DOHH2 (cell line): ENCODE measurements at regions not wholly inside any gene's neighbourhood (a gene's known extent, or its start where the extent isn't known, plus 50 kb on each side); places are given as distances from the start of the nearest gene placed in this dataset.
"Not testable (repeated sequence)": the region's sequence is repeated elsewhere in the genome, so short reads cannot be mapped to it uniquely, and the experiment has no call there.

ENCODE experiments used
- H3F3A ChIP-seq: fragments of 200-600 bp; sonication (generic), shearing (Covaris generic); 2 replicates; pipeline ENCODE4 v1.6.0; 2016; ENCODE audit warnings: antibody characterized with exemption, mild to moderate bottlenecking; ENCODE audit not compliant: control insufficient read depth, insufficient read depth
- H3K27ac ChIP-seq: fragments of 200-600 bp; sonication (generic); 2 replicates; pipeline ENCODE4 v1.5.1; 2014; ENCODE audit warnings: low read depth, mild to moderate bottlenecking, low read length, moderate library complexity
- H3K27me3 ChIP-seq: fragments of 200-600 bp; sonication (generic); 2 replicates; pipeline ENCODE4 v1.6.1; 2014; ENCODE audit warnings: mild to moderate bottlenecking, low read length, mixed read lengths; ENCODE audit not compliant: control insufficient read depth
- H3K36me3 ChIP-seq: fragments of 200-600 bp; sonication (generic); 2 replicates; pipeline ENCODE4 v1.6.1; 2014; ENCODE audit warnings: mild to moderate bottlenecking, low read length, moderate library complexity, mixed read lengths; ENCODE audit not compliant: control insufficient read depth
- H3K4me1 ChIP-seq: fragments of 200-600 bp; sonication (generic); 2 replicates; pipeline ENCODE4 v1.6.1; 2014; ENCODE audit warnings: mild to moderate bottlenecking, low read length, mixed read lengths; ENCODE audit not compliant: control insufficient read depth
- H3K4me2 ChIP-seq: fragments of 200-600 bp; sonication (generic); 2 replicates; pipeline ENCODE4 v1.6.0; 2014; ENCODE audit warnings: mild to moderate bottlenecking, low read length, moderate library complexity
- H3K4me3 ChIP-seq: fragments of 200-600 bp; sonication (generic); 2 replicates; pipeline ENCODE4 v1.5.1; 2014; ENCODE audit warnings: mild to moderate bottlenecking, low read length, mixed read lengths
- H3K79me2 ChIP-seq: fragments of 200-600 bp; sonication (generic); 2 replicates; pipeline ENCODE4 v1.6.1; 2014; ENCODE audit warnings: mild to moderate bottlenecking, low read length, mixed read lengths; ENCODE audit not compliant: control insufficient read depth
- H3K9me2 ChIP-seq: fragments of 200-600 bp; sonication (generic); replicated peaks from 2 replicates; pipeline ENCODE4 v1.6.1; 2014; ENCODE audit warnings: mild to moderate bottlenecking, low read length, mixed read lengths; ENCODE audit not compliant: control insufficient read depth
- H3K9me3 ChIP-seq: fragments of 200-600 bp; sonication (generic); 2 replicates; pipeline ENCODE4 v1.6.1; 2014; ENCODE audit warnings: antibody characterized with exemption, low read length, mixed read lengths; ENCODE audit not compliant: control insufficient read depth, insufficient read depth
- H4K20me1 ChIP-seq: fragments of 200-600 bp; sonication (generic); 2 replicates; pipeline ENCODE4 v1.6.0; 2014; ENCODE audit warnings: low read depth, mild to moderate bottlenecking, antibody characterized with exemption, low read length, moderate library complexity; ENCODE audit not compliant: control insufficient read depth, insufficient read depth
- EZH2phosphoT487 ChIP-seq: fragments of 200-600 bp; sonication (generic); IDR thresholded peaks from 2 replicates; pipeline ENCODE4 v1.6.1; 2017; ENCODE audit warnings: borderline replicate concordance, mild to moderate bottlenecking, antibody characterized with exemption, low read length, moderate library complexity, mixed read lengths
- TF ChIP-seq, protein P1 (sequence below): fragments of 200-600 bp; sonication (generic); IDR thresholded peaks from one replicate; pipeline ENCODE4 v1.5.1; 2014; ENCODE audit warnings: antibody characterized with exemption, mild to moderate bottlenecking, low read depth, low read length; ENCODE audit not compliant: poor library complexity, severe bottlenecking

GRCh38 chrX:115913575-115913974 is 257.0 kb upstream of the AGTR2 start:
- Histone ChIP-seq H3K4me1 (no peaks in the 10 kb centered on the region; the same call in 1 of the 2 replicates), H3K36me3 (no peaks in the 10 kb centered on the region), H3K4me2 (no peak overlapping the region), H3K9me2 (no peaks in the 10 kb centered on the region), H4K20me1 (no peaks in the 10 kb centered on the region), H3K27me3 (no peaks in the 10 kb centered on the region), H3K9me3 (no peaks in the 10 kb centered on the region), H3K79me2 (no peaks in the 10 kb centered on the region), H3K4me3 (no peak overlapping the region), H3F3A (no peaks in the 10 kb centered on the region), H3K27ac (no peak overlapping the region)
- TF ChIP-seq EZH2phosphoT487, result no peak
- TF ChIP-seq, protein P1, sequence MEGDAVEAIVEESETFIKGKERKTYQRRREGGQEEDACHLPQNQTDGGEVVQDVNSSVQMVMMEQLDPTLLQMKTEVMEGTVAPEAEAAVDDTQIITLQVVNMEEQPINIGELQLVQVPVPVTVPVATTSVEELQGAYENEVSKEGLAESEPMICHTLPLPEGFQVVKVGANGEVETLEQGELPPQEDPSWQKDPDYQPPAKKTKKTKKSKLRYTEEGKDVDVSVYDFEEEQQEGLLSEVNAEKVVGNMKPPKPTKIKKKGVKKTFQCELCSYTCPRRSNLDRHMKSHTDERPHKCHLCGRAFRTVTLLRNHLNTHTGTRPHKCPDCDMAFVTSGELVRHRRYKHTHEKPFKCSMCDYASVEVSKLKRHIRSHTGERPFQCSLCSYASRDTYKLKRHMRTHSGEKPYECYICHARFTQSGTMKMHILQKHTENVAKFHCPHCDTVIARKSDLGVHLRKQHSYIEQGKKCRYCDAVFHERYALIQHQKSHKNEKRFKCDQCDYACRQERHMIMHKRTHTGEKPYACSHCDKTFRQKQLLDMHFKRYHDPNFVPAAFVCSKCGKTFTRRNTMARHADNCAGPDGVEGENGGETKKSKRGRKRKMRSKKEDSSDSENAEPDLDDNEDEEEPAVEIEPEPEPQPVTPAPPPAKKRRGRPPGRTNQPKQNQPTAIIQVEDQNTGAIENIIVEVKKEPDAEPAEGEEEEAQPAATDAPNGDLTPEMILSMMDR, result no peak

GRCh38 chrX:115915625-115916024 is 254.9 kb upstream of the AGTR2 start:
- not testable (repeated sequence) for H4K20me1 ChIP-seq, H3K4me3 ChIP-seq, H3K36me3 ChIP-seq, H3K4me1 ChIP-seq, H3K79me2 ChIP-seq, H3K9me2 ChIP-seq, H3K9me3 ChIP-seq, H3K4me2 ChIP-seq, H3K27me3 ChIP-seq, H3F3A ChIP-seq, H3K27ac ChIP-seq

DNA sequence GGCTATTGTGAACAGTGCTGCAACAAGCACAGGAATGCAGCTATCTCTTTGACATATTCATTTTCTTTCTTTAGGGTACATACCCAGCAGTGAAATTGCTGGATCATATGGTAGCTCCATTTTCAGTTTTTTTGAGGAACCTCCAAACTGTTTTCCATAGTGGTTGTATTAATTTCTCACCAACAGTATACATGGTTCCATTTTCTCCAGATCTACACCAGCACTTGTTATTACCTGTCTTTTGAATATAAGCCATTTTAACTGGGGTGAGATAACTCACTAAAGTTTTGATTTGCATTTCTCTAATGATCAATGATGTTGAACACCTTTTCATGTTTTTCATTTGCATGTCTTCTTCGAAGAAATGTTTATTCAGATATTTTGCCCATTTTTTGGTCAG is 241.1 kb upstream of the AGTR2 start:
- Histone ChIP-seq H3K27me3 (no peaks in the 10 kb centered on the region), H3K9me3 (no peaks in the 10 kb centered on the region), H3F3A (no peaks in the 10 kb centered on the region), H3K79me2 (no peaks in the 10 kb centered on the region), H3K4me2 (no peak overlapping the region), H3K36me3 (no peaks in the 10 kb centered on the region), H4K20me1 (no peaks in the 10 kb centered on the region), H3K27ac (no peak overlapping the region), H3K4me1 (no peaks in the 10 kb centered on the region), H3K9me2 (no peaks in the 10 kb centered on the region), H3K4me3 (no peak overlapping the region)
- no peak for TF ChIP-seq EZH2phosphoT487
- TF ChIP-seq, protein P1, result no peak

DNA sequence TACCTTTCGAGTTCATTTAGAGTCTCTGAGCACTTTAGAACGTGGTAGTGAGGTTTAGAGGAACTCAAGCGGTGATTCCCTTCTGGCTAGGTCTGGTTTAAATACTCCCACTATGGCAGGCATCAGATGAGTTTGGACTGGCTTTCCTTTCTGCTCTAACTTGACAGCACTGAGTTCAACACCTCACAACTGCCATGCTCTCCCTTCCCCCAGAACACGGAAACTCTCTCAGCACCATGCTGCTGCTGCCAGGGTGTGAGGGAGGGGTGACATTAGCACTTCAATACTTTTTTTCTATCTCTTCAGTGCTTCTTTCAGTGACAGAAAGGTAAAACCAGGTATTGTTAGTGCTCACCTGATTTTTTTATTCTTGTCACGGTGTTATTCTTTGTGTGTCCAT is 234.5 kb upstream of the AGTR2 start:
- Histone ChIP-seq H3K4me1 (peaks cover 25% of the 10 kb centered on the region), H3K27me3 (no peaks in the 10 kb centered on the region), H3K27ac (no peak overlapping the region), H3K4me2 (no peak overlapping the region), H3K36me3 (no peaks in the 10 kb centered on the region), H3K9me3 (no peaks in the 10 kb centered on the region), H4K20me1 (no peaks in the 10 kb centered on the region), H3K4me3 (no peak overlapping the region), H3F3A (no peaks in the 10 kb centered on the region), H3K79me2 (no peaks in the 10 kb centered on the region), H3K9me2 (no peaks in the 10 kb centered on the region)
- no peak for TF ChIP-seq EZH2phosphoT487
- TF ChIP-seq, protein P1, result no peak
